ENCODE measurements at regions not wholly inside any gene's neighbourhood (a gene's known extent, or its start where the extent isn't known, plus 50 kb on each side); places are given as distances from the start of the nearest gene placed in this dataset.

DNA sequence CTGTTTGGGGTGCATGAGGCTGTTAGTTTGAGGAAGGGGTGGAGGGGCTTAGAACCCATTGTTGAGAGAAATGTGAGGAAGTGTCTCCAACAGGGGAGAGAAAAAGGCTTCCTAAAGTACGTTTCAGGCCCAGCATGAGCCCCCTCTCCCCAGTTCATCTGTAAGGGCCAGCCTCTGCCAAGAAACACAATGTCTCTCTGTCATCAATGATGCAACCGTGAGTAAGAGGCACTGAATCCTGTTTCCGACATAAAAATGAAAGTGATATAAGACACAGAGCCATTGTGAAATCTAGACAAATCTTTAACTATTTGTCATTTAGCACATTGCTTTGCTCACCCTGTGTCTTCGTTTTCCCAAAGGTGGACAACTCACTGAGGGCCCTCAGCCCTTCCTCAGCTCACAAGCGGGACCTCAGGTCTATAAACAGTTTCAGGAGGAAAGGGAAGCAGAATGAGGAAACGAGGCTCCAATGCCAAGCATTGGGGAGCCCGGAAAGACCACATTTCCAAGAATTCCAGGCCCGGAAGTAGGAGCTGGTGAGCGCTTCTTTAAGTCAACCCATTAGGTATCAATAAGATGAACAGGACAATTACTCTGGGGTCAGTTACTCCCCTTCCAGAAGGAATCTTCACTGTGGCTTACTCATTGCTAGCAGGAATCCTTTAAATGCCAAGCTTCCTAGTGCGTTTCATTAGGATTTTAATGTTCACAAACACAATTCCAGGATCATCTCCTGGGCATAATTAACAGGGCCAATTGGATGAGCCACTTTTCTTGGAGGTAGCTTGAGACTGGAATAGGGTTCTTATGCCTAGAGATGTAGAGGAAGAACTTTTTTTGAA lies 59.0 kb upstream of the KLF4 start (continued):
- TF ChIP-seq, protein P1, sequence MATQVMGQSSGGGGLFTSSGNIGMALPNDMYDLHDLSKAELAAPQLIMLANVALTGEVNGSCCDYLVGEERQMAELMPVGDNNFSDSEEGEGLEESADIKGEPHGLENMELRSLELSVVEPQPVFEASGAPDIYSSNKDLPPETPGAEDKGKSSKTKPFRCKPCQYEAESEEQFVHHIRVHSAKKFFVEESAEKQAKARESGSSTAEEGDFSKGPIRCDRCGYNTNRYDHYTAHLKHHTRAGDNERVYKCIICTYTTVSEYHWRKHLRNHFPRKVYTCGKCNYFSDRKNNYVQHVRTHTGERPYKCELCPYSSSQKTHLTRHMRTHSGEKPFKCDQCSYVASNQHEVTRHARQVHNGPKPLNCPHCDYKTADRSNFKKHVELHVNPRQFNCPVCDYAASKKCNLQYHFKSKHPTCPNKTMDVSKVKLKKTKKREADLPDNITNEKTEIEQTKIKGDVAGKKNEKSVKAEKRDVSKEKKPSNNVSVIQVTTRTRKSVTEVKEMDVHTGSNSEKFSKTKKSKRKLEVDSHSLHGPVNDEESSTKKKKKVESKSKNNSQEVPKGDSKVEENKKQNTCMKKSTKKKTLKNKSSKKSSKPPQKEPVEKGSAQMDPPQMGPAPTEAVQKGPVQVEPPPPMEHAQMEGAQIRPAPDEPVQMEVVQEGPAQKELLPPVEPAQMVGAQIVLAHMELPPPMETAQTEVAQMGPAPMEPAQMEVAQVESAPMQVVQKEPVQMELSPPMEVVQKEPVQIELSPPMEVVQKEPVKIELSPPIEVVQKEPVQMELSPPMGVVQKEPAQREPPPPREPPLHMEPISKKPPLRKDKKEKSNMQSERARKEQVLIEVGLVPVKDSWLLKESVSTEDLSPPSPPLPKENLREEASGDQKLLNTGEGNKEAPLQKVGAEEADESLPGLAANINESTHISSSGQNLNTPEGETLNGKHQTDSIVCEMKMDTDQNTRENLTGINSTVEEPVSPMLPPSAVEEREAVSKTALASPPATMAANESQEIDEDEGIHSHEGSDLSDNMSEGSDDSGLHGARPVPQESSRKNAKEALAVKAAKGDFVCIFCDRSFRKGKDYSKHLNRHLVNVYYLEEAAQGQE (IDR thresholded peaks at IDR 0.05; ENCODE audit: unreplicated experiment) = no peak
- no peak for TF ChIP-seq POLR2AphosphoS5 (IDR thresholded peaks at IDR 0.05; ENCODE audit: low read depth)
- TF ChIP-seq, protein P2, sequence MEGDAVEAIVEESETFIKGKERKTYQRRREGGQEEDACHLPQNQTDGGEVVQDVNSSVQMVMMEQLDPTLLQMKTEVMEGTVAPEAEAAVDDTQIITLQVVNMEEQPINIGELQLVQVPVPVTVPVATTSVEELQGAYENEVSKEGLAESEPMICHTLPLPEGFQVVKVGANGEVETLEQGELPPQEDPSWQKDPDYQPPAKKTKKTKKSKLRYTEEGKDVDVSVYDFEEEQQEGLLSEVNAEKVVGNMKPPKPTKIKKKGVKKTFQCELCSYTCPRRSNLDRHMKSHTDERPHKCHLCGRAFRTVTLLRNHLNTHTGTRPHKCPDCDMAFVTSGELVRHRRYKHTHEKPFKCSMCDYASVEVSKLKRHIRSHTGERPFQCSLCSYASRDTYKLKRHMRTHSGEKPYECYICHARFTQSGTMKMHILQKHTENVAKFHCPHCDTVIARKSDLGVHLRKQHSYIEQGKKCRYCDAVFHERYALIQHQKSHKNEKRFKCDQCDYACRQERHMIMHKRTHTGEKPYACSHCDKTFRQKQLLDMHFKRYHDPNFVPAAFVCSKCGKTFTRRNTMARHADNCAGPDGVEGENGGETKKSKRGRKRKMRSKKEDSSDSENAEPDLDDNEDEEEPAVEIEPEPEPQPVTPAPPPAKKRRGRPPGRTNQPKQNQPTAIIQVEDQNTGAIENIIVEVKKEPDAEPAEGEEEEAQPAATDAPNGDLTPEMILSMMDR (conservative IDR thresholded peaks at IDR 0.05; ENCODE audit: low read depth in 2 of 2) = no peak
- TF ChIP-seq CREB1 (CRISPR knock-in tag; IDR thresholded peaks at IDR 0.05; ENCODE audit: low read depth) = no peak

DNA sequence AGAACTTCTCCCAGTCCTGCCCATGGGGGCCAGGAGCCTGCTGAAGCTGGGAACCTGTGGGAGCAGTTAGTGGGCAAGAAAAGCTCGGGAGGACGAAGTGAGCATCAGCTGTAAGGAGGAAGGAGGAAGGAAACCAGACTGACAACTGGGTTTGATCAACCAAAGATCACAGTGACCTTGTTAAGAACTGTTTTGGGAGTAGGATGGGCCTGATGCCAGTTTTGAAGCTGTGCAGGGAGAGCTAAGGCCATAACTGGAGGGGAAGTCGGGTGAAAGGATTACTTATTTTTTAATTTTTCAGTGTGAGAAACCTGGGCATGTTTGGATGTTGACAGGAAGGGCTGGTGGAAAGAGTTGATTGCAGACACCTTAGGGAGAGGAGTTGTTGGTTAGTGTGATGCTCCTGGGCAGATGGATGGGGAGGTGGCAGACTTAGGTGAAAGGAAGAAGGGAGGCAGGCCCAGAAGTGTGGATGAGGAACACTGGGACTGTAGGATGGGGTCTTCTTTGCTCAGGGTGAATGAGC lies 58.3 kb upstream of the KLF4 start:
- no peak overlapping the region for H2AFZ ChIP-seq
- no peaks in the 10 kb centered on the region for H3K79me2 ChIP-seq (replicated peaks; ENCODE audit: insufficient read depth)
- Mint-ChIP-seq H3K9me3 (no peaks in the 10 kb centered on the region), H3K36me3 (ENCODE audit: low read depth) (no peaks in the 10 kb centered on the region; the same call in 2 of the 3 replicates), H3K27me3 (ENCODE audit: insufficient read depth, low read depth, poor library complexity) (peaks cover 3% of the 10 kb centered on the region), H3K4me3 (no peak overlapping the region), H3K4me1 (peaks cover 9% of the 10 kb centered on the region), H3K27ac (no peak overlapping the region)
- no peak overlapping the region for H3K4me2 ChIP-seq
- no peak overlapping the region for H3K27ac ChIP-seq (ENCODE audit: low read depth)
- no peaks in the 10 kb centered on the region; the same call in 1 of the 2 replicates for H3K9me2 ChIP-seq (ENCODE audit: insufficient read depth)
- H3K36me3 ChIP-seq (ENCODE audit: insufficient read depth) = no peaks in the 10 kb centered on the region
- no peaks in the 10 kb centered on the region for H3K27me3 ChIP-seq (ENCODE audit: insufficient read depth)
- ATAC-seq (no peak), DNase-seq (ENCODE audit: low spot score) (no peak)
- H3F3A ChIP-seq (replicated peaks; ENCODE audit: low read depth) = no peaks in the 10 kb centered on the region
- no peaks in the 10 kb centered on the region for H4K20me1 ChIP-seq (replicated peaks; ENCODE audit: insufficient read depth)
- H3K4me3 ChIP-seq = no peak overlapping the region
- H3K4me1 ChIP-seq (ENCODE audit: insufficient read depth) = peaks cover 9% of the 10 kb centered on the region; the same call in 1 of the 2 replicates
- no peak for TF ChIP-seq ZNF114 (CRISPR knock-in tag; IDR thresholded peaks at IDR 0.05)
- no peak for TF ChIP-seq NANOG (IDR thresholded peaks at IDR 0.05; ENCODE audit: borderline replicate concordance)

DNA sequence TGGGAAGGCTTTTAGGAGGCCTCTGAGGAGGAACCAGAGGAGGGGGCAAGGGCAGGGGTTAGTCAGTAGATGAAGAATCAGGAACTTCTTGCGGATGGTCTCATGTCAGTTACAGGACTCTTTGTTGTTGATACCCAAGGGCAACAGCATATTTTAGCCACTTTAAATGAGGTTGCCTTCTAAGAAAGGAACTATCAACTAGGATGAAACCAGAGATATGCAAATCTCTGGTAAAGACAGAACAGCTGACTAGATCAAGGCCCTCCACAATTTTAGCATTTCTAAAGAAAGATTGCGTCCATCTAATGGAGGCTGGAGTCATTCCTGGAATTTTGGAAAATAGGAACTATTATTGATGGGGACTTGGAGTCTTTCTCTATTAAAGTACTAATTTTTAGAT lies 57.7 kb upstream of the KLF4 start:
- Histone ChIP-seq H3K27me3 (ENCODE audit: insufficient read depth) (no peaks in the 10 kb centered on the region), H4K20me1 (replicated peaks; ENCODE audit: insufficient read depth) (no peaks in the 10 kb centered on the region), H3K4me3 (no peak overlapping the region), H3K79me2 (replicated peaks; ENCODE audit: insufficient read depth) (no peaks in the 10 kb centered on the region), H3K4me1 (ENCODE audit: insufficient read depth) (peaks cover 9% of the 10 kb centered on the region; the same call in 1 of the 2 replicates), H3K36me3 (ENCODE audit: insufficient read depth) (no peaks in the 10 kb centered on the region), H3K27ac (ENCODE audit: low read depth) (no peak overlapping the region), H3F3A (replicated peaks; ENCODE audit: low read depth) (no peaks in the 10 kb centered on the region), H3K4me2 (no peak overlapping the region), H3K9me2 (ENCODE audit: insufficient read depth) (no peaks in the 10 kb centered on the region; the same call in 1 of the 2 replicates), H2AFZ (no peak overlapping the region)
- H3K9me3 Mint-ChIP-seq = no peaks in the 10 kb centered on the region
- no peak for ATAC-seq
- H3K27ac Mint-ChIP-seq = no peak overlapping the region
- no peak overlapping the region for H3K4me3 Mint-ChIP-seq
- peaks cover 3% of the 10 kb centered on the region for H3K27me3 Mint-ChIP-seq (ENCODE audit: insufficient read depth, low read depth, poor library complexity)
- H3K36me3 Mint-ChIP-seq (ENCODE audit: low read depth) = no peaks in the 10 kb centered on the region; the same call in 2 of the 3 replicates
- DNase-seq (ENCODE audit: low spot score) = no peak
- H3K4me1 Mint-ChIP-seq = peaks cover 9% of the 10 kb centered on the region
- TF ChIP-seq, protein P3, sequence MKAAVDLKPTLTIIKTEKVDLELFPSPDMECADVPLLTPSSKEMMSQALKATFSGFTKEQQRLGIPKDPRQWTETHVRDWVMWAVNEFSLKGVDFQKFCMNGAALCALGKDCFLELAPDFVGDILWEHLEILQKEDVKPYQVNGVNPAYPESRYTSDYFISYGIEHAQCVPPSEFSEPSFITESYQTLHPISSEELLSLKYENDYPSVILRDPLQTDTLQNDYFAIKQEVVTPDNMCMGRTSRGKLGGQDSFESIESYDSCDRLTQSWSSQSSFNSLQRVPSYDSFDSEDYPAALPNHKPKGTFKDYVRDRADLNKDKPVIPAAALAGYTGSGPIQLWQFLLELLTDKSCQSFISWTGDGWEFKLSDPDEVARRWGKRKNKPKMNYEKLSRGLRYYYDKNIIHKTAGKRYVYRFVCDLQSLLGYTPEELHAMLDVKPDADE (IDR thresholded peaks at IDR 0.05) = no peak
- TF ChIP-seq CREB1 (CRISPR knock-in tag; IDR thresholded peaks at IDR 0.05; ENCODE audit: low read depth) (no peak), NANOG (IDR thresholded peaks at IDR 0.05; ENCODE audit: borderline replicate concordance) (no peak), JUNB (IDR thresholded peaks at IDR 0.05; ENCODE audit: unreplicated experiment) (no peak), ZNF331 (CRISPR knock-in tag; IDR thresholded peaks at IDR 0.05; ENCODE audit: low read depth) (no peak)

Measured in GM23338 (cell line).